ENCODE measurements at regions not wholly inside any gene's neighbourhood (a gene's known extent, or its start where the extent isn't known, plus 50 kb on each side); places are given as distances from the start of the nearest gene placed in this dataset.

- H4K20me1 ChIP-seq (replicated peaks; ENCODE audit: control insufficient read depth, extremely low read depth, insufficient read depth, low read length): no peaks in the 10 kb centered on the region
- H3K9me3 ChIP-seq (replicated peaks; ENCODE audit: control insufficient read depth, insufficient read depth, low read length): no peaks in the 10 kb centered on the region
- no peak overlapping the region for H3K27ac ChIP-seq (ENCODE audit: insufficient read depth, low read depth, low read length)
- no peak overlapping the region for H2AFZ ChIP-seq (ENCODE audit: low read depth, low read length)
- H3K4me2 ChIP-seq (ENCODE audit: insufficient read depth, low read length): no peak overlapping the region
- TF ChIP-seq MYC (IDR thresholded peaks at IDR 0.05; ENCODE audit: low read depth, low read length) (no peak), EZH2 (IDR thresholded peaks at IDR 0.05; ENCODE audit: borderline replicate concordance, low read depth, low read length, severe bottlenecking) (no peak), GATA2 (IDR thresholded peaks at IDR 0.05; ENCODE audit: insufficient read depth, insufficient read length, low read depth, low read length) (no peak), POLR2AphosphoS5 (IDR thresholded peaks at IDR 0.05; ENCODE audit: insufficient read depth, low read depth, low read length) (no peak), JUN (IDR thresholded peaks at IDR 0.05; ENCODE audit: borderline replicate concordance, insufficient read depth, insufficient read length, low read depth) (no peak), FOS (IDR thresholded peaks at IDR 0.05; ENCODE audit: borderline replicate concordance, insufficient read depth, low read length) (no peak), POLR2A (IDR thresholded peaks at IDR 0.05; ENCODE audit: low read depth, low read length) (no peak), MAX (IDR thresholded peaks at IDR 0.05; ENCODE audit: insufficient read depth, insufficient read length) (no peak)
- TF ChIP-seq, protein P1, sequence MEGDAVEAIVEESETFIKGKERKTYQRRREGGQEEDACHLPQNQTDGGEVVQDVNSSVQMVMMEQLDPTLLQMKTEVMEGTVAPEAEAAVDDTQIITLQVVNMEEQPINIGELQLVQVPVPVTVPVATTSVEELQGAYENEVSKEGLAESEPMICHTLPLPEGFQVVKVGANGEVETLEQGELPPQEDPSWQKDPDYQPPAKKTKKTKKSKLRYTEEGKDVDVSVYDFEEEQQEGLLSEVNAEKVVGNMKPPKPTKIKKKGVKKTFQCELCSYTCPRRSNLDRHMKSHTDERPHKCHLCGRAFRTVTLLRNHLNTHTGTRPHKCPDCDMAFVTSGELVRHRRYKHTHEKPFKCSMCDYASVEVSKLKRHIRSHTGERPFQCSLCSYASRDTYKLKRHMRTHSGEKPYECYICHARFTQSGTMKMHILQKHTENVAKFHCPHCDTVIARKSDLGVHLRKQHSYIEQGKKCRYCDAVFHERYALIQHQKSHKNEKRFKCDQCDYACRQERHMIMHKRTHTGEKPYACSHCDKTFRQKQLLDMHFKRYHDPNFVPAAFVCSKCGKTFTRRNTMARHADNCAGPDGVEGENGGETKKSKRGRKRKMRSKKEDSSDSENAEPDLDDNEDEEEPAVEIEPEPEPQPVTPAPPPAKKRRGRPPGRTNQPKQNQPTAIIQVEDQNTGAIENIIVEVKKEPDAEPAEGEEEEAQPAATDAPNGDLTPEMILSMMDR (IDR thresholded peaks at IDR 0.05; ENCODE audit: extremely low read depth in 1 of 2, insufficient read depth in 1 of 2, low read depth in 1 of 2, low read length in 2 of 2): no peak
- H3K9ac ChIP-seq (replicated peaks; ENCODE audit: extremely low read depth, insufficient read depth, low read length): no peak overlapping the region
- dilution Hi-C loops (cut with MboI; ENCODE audit: extremely low pct_ligation_motif_present, low sequenced_read_pairs) (no loop called here), intact Hi-C loops (cut with micrococcal nuclease) (no loop called here)
- no peaks in the 10 kb centered on the region for H3K9me1 ChIP-seq (replicated peaks; ENCODE audit: control insufficient read depth, extremely low read depth, insufficient read depth, low read length)
- H3K36me3 ChIP-seq (ENCODE audit: control insufficient read depth in 2 of 2, extremely low read depth in 1 of 2, insufficient read depth in 2 of 2, low read length in 2 of 2): no peaks in the 10 kb centered on the region
- BruUV-seq (replicated peaks): no TSS peak
- DNase-seq (ENCODE audit: low read depth, low spot score) (no peak), FAIRE-seq (no peak)
- H3K79me2 ChIP-seq (ENCODE audit: control insufficient read depth, insufficient read depth, low read length): no peaks in the 10 kb centered on the region
- no peak overlapping the region for H3K4me3 ChIP-seq (replicated peaks in 1 of 3; ENCODE audit: insufficient read depth in 1 of 3, low read depth in 1 of 3, low read length in 3 of 3)
- no peaks in the 10 kb centered on the region for H3K27me3 ChIP-seq (ENCODE audit: control insufficient read depth in 2 of 2, insufficient read depth in 2 of 2, low read length in 2 of 2)
- CTCF ChIA-PET: no interaction called here
- POLR2A ChIA-PET: no interaction called here
- no peaks in the 10 kb centered on the region for H3K4me1 ChIP-seq (ENCODE audit: control insufficient read depth, extremely low read depth, insufficient read depth, low read length)
Measured at GRCh38 chrX:4485912-4486311, 772.5 kb upstream of the PRKX start.
